PC-9 (cell line): ENCODE measurements at regions not wholly inside any gene's neighbourhood (a gene's known extent, or its start where the extent isn't known, plus 50 kb on each side); places are given as distances from the start of the nearest gene placed in this dataset.

Experiments
- BruUV-seq: library from RNA; stranded (reverse); fragments of 400-500 nt; replicated peaks from 2 replicates; lab custom pipeline; 2021; lab: Mats Ljungman, UMichigan
- CTCF ChIA-PET: fragments of 300-600 bp; sonication (Branson Sonifier 250); formaldehyde crosslinking; loops from one replicate; lab custom pipeline; 2022; ENCODE audit warnings: antibody characterized with exemption; lab: Charles Lee
- POLR2A ChIA-PET: fragments of 300-600 bp; sonication (Branson Sonifier 250); formaldehyde crosslinking; loops from one replicate; lab custom pipeline; 2022; ENCODE audit warnings: antibody characterized with exemption; ENCODE audit not compliant: unreplicated experiment; lab: Charles Lee
- DNase-seq, 2 experiments: peaks; one replicate each; pipeline versions ENCODE4 v3.0.0 to v3.0.0-alpha.2; 2015 to 2022; ENCODE audit warnings: mixed read lengths in 1 of 2
- H2AFZ ChIP-seq: fragments of 200-600 bp; sonication (generic); 2 replicates; pipeline ENCODE4 v1.8.1; 2017; ENCODE audit warnings: antibody characterized with exemption
- H3F3A ChIP-seq: fragments of 200-600 bp; sonication (generic); 2 replicates; pipeline ENCODE4 v1.8.1; 2017; ENCODE audit warnings: antibody characterized with exemption, mild to moderate bottlenecking, low read depth; ENCODE audit not compliant: insufficient read depth
- H3K27ac ChIP-seq: fragments of 200-600 bp; sonication (generic); 2 replicates; pipeline ENCODE4 v1.6.1; 2016; ENCODE audit warnings: mixed run types
- H3K27me3 ChIP-seq: fragments of 200-600 bp; sonication (generic); 2 replicates; pipeline ENCODE4 v1.6.1; 2016; ENCODE audit warnings: low read depth, mixed run types; ENCODE audit not compliant: insufficient read depth
- H3K36me3 ChIP-seq: fragments of 200-600 bp; sonication (generic); 2 replicates; pipeline ENCODE4 v1.6.1; 2016; ENCODE audit warnings: low read depth, mixed run types
- H3K4me1 ChIP-seq: fragments of 200-600 bp; sonication (generic); replicated peaks from 2 replicates; pipeline ENCODE4 v1.6.1; 2016; ENCODE audit warnings: mixed run types; ENCODE audit not compliant: insufficient read depth
- H3K4me2 ChIP-seq: fragments of 200-600 bp; sonication (generic); 2 replicates; pipeline ENCODE4 v1.6.1; 2017; ENCODE audit warnings: mixed run types
- H3K4me3 ChIP-seq: fragments of 200-600 bp; sonication (generic); 2 replicates; pipeline ENCODE4 v1.6.1; 2016; ENCODE audit warnings: mixed run types
- H3K79me2 ChIP-seq: fragments of 200-600 bp; sonication (generic); 2 replicates; pipeline ENCODE4 v1.6.1; 2017; ENCODE audit warnings: low read depth, mixed run types
- H3K9me2 ChIP-seq: fragments of 200-600 bp; sonication (generic); 2 replicates; pipeline ENCODE4 v1.8.1; 2017; ENCODE audit warnings: mild to moderate bottlenecking; ENCODE audit not compliant: insufficient read depth
- H3K9me3 ChIP-seq: fragments of 200-600 bp; sonication (generic); 2 replicates; pipeline ENCODE4 v1.8.1; 2016; ENCODE audit warnings: low read depth; ENCODE audit not compliant: insufficient read depth
- H4K20me1 ChIP-seq: fragments of 200-600 bp; sonication (generic); 2 replicates; pipeline ENCODE4 v1.8.1; 2017; ENCODE audit not compliant: insufficient read depth
- EZH2 ChIP-seq: fragments of 200-600 bp; sonication (generic); IDR thresholded peaks from 2 replicates; pipeline ENCODE4 v1.8.0; 2017; ENCODE audit warnings: antibody characterized with exemption, low read depth
- intact Hi-C: fragments of 100-400 bp; cut with micrococcal nuclease; formaldehyde crosslinking; loops from one replicate; pipeline ENCODE4 v1.10.0; 2022; ENCODE audit not compliant: unreplicated experiment
- TF ChIP-seq, protein P1 (sequence below): fragments of 200-600 bp; sonication (generic); conservative IDR thresholded peaks from 2 replicates; pipeline ENCODE4 v1.6.1; 2017; ENCODE audit warnings: mixed run types, antibody characterized with exemption, mild to moderate bottlenecking, moderate library complexity

DNA sequence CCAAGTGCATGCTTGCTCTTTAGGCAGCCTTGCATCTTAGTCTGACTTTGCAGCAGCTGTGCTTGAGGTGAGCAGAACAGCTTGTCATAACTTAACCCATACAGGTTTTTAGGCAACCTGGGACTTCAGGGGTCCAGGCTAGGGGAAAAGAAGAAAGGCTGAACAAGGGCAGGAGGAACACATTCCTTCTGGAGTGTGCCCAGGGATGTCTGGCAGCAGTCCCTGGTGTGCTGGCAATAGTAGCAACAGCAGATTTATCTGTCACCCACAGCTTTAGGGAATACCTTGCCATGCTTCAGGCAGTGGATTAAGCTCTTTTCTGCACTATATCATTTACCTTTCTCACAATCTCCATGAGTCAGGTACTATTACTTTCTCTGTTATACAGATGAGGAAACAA, 513.0 kb downstream of the RAB38 start:
- DNase-seq = no peak
- Histone ChIP-seq H3K4me1 (no peaks in the 10 kb centered on the region), H4K20me1 (no peaks in the 10 kb centered on the region), H3K9me2 (no peaks in the 10 kb centered on the region), H3K4me2 (no peak overlapping the region), H2AFZ (no peak overlapping the region), H3K27ac (no peak overlapping the region), H3K79me2 (no peaks in the 10 kb centered on the region), H3F3A (no peaks in the 10 kb centered on the region), H3K4me3 (no peak overlapping the region), H3K27me3 (peaks cover 11% of the 10 kb centered on the region; the same call in 1 of the 2 replicates), H3K9me3 (no peaks in the 10 kb centered on the region), H3K36me3 (no peaks in the 10 kb centered on the region)
- intact Hi-C loops = no loop called here
- BruUV-seq = no TSS peak
- TF ChIP-seq, protein P1, sequence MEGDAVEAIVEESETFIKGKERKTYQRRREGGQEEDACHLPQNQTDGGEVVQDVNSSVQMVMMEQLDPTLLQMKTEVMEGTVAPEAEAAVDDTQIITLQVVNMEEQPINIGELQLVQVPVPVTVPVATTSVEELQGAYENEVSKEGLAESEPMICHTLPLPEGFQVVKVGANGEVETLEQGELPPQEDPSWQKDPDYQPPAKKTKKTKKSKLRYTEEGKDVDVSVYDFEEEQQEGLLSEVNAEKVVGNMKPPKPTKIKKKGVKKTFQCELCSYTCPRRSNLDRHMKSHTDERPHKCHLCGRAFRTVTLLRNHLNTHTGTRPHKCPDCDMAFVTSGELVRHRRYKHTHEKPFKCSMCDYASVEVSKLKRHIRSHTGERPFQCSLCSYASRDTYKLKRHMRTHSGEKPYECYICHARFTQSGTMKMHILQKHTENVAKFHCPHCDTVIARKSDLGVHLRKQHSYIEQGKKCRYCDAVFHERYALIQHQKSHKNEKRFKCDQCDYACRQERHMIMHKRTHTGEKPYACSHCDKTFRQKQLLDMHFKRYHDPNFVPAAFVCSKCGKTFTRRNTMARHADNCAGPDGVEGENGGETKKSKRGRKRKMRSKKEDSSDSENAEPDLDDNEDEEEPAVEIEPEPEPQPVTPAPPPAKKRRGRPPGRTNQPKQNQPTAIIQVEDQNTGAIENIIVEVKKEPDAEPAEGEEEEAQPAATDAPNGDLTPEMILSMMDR = no peak
- TF ChIP-seq EZH2 = no peak
- ChIA-PET POLR2A (no interaction called here), CTCF (no interaction called here)

DNA sequence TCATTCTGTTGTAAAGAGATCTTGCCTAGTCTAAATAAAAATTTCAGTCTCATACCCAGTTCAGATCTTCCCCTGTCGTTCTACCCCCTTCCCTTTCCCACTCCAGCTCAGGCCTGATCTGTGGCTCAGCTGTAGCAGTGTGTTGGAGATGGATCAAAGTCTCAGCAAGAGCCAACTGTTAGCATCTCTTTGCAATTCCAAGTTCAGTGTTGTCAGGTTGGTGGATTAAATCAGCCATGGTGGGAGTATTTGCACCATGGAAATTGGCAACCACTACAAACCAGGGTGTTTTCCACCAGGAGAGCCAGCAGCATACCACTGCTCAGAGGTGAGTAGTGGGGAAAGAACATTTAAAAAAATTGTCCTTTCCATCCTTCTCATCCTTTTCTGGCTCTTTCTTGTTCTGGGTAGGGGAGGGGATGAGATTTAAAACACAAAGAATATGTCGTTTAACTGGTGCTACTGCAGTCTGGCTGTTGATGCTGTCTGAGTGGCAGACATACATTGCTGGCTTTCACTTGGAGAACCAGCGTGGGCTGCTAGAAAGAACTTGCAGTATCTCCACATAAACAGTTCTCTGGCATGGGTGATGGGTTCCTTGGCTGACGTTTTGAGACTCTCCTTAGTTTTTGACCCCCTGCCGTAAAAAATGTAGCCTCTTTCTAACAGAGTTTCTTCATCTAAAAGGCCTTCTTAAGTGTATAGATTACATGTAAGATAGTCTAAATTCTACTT, 514.1 kb downstream of the RAB38 start:
- no peak overlapping the region for H3K4me2 ChIP-seq
- intact Hi-C loops = no loop called here
- no peak overlapping the region for H2AFZ ChIP-seq
- no peak for DNase-seq
- no peaks in the 10 kb centered on the region for H3F3A ChIP-seq
- no peak overlapping the region for H3K4me3 ChIP-seq
- no peaks in the 10 kb centered on the region for H3K9me2 ChIP-seq
- BruUV-seq = no TSS peak
- H4K20me1 ChIP-seq = no peaks in the 10 kb centered on the region
- H3K9me3 ChIP-seq = no peaks in the 10 kb centered on the region
- no peaks in the 10 kb centered on the region for H3K36me3 ChIP-seq
- H3K27ac ChIP-seq = no peak overlapping the region
- POLR2A ChIA-PET = no interaction called here
- no peaks in the 10 kb centered on the region for H3K79me2 ChIP-seq
- CTCF ChIA-PET = no interaction called here
- H3K4me1 ChIP-seq = no peaks in the 10 kb centered on the region
- TF ChIP-seq, protein P1 = no peak
- no peak for TF ChIP-seq EZH2
- H3K27me3 ChIP-seq = peaks cover 11% of the 10 kb centered on the region; the same call in 1 of the 2 replicates

DNA sequence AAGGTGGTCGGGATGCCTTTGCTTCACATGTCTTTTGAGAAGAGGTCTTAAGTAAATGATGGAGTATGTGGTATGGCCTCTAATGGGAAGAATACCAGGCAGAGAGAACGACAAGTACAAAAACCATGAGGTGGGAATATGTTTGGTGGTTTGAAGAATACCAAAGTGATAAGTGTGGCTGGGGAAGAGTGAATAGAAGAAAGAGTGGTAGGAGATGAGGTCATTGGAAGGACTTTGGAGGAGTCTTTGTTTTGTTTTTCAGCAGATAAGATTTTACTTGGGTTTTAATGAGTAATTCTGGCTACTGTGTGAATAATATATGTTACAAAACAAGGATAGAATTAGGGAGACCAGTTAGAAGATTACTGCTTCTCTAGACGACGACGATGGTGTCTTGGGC, 515.4 kb downstream of the RAB38 start:
- CTCF ChIA-PET = no interaction called here
- Histone ChIP-seq H4K20me1 (no peaks in the 10 kb centered on the region), H3K9me2 (no peaks in the 10 kb centered on the region), H3K36me3 (no peaks in the 10 kb centered on the region), H3K9me3 (no peaks in the 10 kb centered on the region), H3K4me2 (no peak overlapping the region), H3K27me3 (peaks cover 11% of the 10 kb centered on the region; the same call in 1 of the 2 replicates), H2AFZ (no peak overlapping the region), H3F3A (no peaks in the 10 kb centered on the region), H3K4me3 (no peak overlapping the region), H3K27ac (no peak overlapping the region), H3K4me1 (no peaks in the 10 kb centered on the region), H3K79me2 (no peaks in the 10 kb centered on the region)
- TF ChIP-seq, protein P1 = no peak
- no peak for TF ChIP-seq EZH2
- POLR2A ChIA-PET = no interaction called here
- DNase-seq = no peak
- BruUV-seq = no TSS peak
- intact Hi-C loops = no loop called here
